Lung (tissue), 11 donors: ENCODE measurements at regions not wholly inside any gene's neighbourhood (a gene's known extent, or its start where the extent isn't known, plus 50 kb on each side); places are given as distances from the start of the nearest gene placed in this dataset.

Experiments used
- ATAC-seq: fragments of 200-7000 bp; cut with Tn5 transposase; one replicate; pipeline ENCODE4 v1.9.1; 2020; ENCODE audit warnings: moderate number of reproducible peaks; ENCODE audit not compliant: insufficient read depth, low FRiP score
- DNase-seq, 3 donors: peaks; one replicate each; pipeline ENCODE4 v3.0.0-alpha.2; 2013 to 2017
- H3K27ac ChIP-seq, 2 donors: one replicate each; pipeline ENCODE4 v1.5.1; 2013; ENCODE audit warnings: mild to moderate bottlenecking in 2 of 2, moderate library complexity in 2 of 2, control low read depth in 1 of 2, inconsistent platforms in 1 of 2, low read depth in 1 of 2, low read length in 1 of 2
- H3K27me3 ChIP-seq, 3 donors: one replicate each; pipeline ENCODE4 v1.5.1; 2013; ENCODE audit warnings: low read length in 2 of 3; ENCODE audit not compliant: control insufficient read depth in 3 of 3, insufficient read depth in 3 of 3
- H3K36me3 ChIP-seq, 4 donors: one replicate each; pipeline ENCODE4 v1.5.1; 2013; ENCODE audit warnings: low read length in 4 of 4, mild to moderate bottlenecking in 1 of 4, moderate library complexity in 1 of 4; ENCODE audit not compliant: control insufficient read depth in 4 of 4, insufficient read depth in 4 of 4
- H3K4me1 ChIP-seq, 5 donors: one replicate each; pipeline ENCODE4 v1.5.1; 2013; ENCODE audit warnings: low read length in 5 of 5, mild to moderate bottlenecking in 2 of 5, moderate library complexity in 1 of 5; ENCODE audit not compliant: control insufficient read depth in 5 of 5, insufficient read depth in 5 of 5
- H3K4me3 ChIP-seq: one replicate; pipeline ENCODE4 v1.5.1; 2013; ENCODE audit warnings: mild to moderate bottlenecking, control low read depth, moderate library complexity
- H3K9ac ChIP-seq, 2 donors: one replicate each; pipeline ENCODE4 v1.5.1; 2013; ENCODE audit warnings: low read length in 2 of 2, control low read depth in 1 of 2; ENCODE audit not compliant: insufficient read depth in 1 of 2
- H3K9me3 ChIP-seq, 4 donors: one replicate each; pipeline ENCODE4 v1.5.1; 2013; ENCODE audit warnings: low read length in 3 of 4, mild to moderate bottlenecking in 1 of 4, moderate library complexity in 1 of 4; ENCODE audit not compliant: control insufficient read depth in 4 of 4, insufficient read depth in 3 of 4
- CTCF ChIP-seq: IDR thresholded peaks from 2 replicates; pipeline ENCODE4 v1.5.1; 2012; ENCODE audit warnings: mild to moderate bottlenecking; ENCODE audit errors: control extremely low read depth, extremely low read depth
- WGBS, 2 donors: extraction: QIAGEN DNeasy Blood & Tissue Kit; methylation state at CpG; one replicate each; pipeline ENCODE4 v1.1.7; 2013; 5-methylcytosine and 5-hydroxymethylcytosine counted together
- donor health status: control.
- donor health status: control.
- donor health status: Bipolar disorder and iron deficiency.
- donor health status: healthy.
- donor health status: DM: yes; HTN: yes; CAD: no.

- DNase-seq, result no peak
- TF ChIP-seq CTCF, result no peak
- ATAC-seq, result no peak
- H3K27me3 ChIP-seq, result peaks cover 0 to 6% (median 3%) of the 10 kb centered on the region in 3 donors
- H3K36me3 ChIP-seq, result no peaks in the 10 kb centered on the region
- H3K9ac ChIP-seq, result no peak overlapping the region
- peaks cover 0 to 2% (median 0%) of the 10 kb centered on the region in 4 donors for H3K9me3 ChIP-seq
- WGBS, 2 donors, result 58 to 67% methylated on average over 8 of the region's 8 CpGs
- H3K4me3 ChIP-seq, result no peak overlapping the region
- no peaks in the 10 kb centered on the region for H3K4me1 ChIP-seq
- H3K27ac ChIP-seq, result no peak overlapping the region
Measured at GRCh38 chr10:120181154-120181553, 275.9 kb upstream of the PLPP4 start.

- WGBS, 2 donors, result 40 to 78% methylated on average over 1 of the region's 1 CpG
- Histone ChIP-seq H3K36me3 (no peaks in the 10 kb centered on the region), H3K9ac (no peak overlapping the region), H3K4me3 (no peak overlapping the region), H3K27me3 (peaks cover 0 to 3% (median 3%) of the 10 kb centered on the region in 3 donors), H3K27ac (no peak overlapping the region), H3K9me3 (peaks cover 0 to 2% (median 0%) of the 10 kb centered on the region in 4 donors), H3K4me1 (no peaks in the 10 kb centered on the region)
- ATAC-seq, result no peak
- no peak for TF ChIP-seq CTCF
- no peak for DNase-seq
Measured at GRCh38 chr10:120182431-120182830, 274.6 kb upstream of the PLPP4 start.

GRCh38 chr10:120183546-120183945 lies 273.5 kb upstream of the PLPP4 start:
- Histone ChIP-seq H3K4me1 (no peaks in the 10 kb centered on the region), H3K27ac (no peak overlapping the region), H3K9me3 (peaks cover 0 to 2% (median 0%) of the 10 kb centered on the region in 4 donors), H3K36me3 (no peaks in the 10 kb centered on the region), H3K27me3 (peaks cover 0 to 3% (median 0%) of the 10 kb centered on the region in 3 donors), H3K4me3 (no peak overlapping the region), H3K9ac (no peak overlapping the region)
- 76% methylated on average over 3 of the region's 3 CpGs for WGBS, 2 donors
- TF ChIP-seq CTCF, result no peak
- ATAC-seq, result no peak
- DNase-seq, result no peak
